IPS DF 6.9 (cell line): ENCODE measurements at regions not wholly inside any gene's neighbourhood (a gene's known extent, or its start where the extent isn't known, plus 50 kb on each side); places are given as distances from the start of the nearest gene placed in this dataset.
A peak's percentile ranks its signal among the peaks of the same experiment; 100 is the strongest.

Source experiments
- DNase-seq: peaks from one replicate; pipeline ENCODE4 v3.0.0-alpha.2; 2013; ENCODE audit warnings: low read depth, low spot score
- H3K27ac ChIP-seq: one replicate; pipeline ENCODE4 v1.5.1; 2013; ENCODE audit warnings: low read length, control low read depth
- H3K27me3 ChIP-seq: 2 replicates; pipeline ENCODE4 v1.6.1; 2013; ENCODE audit warnings: mild to moderate bottlenecking, low read length; ENCODE audit not compliant: control insufficient read depth, insufficient read depth
- H3K36me3 ChIP-seq: 2 replicates; pipeline ENCODE4 v1.6.1; 2013; ENCODE audit warnings: low read length; ENCODE audit not compliant: control insufficient read depth, insufficient read depth
- H3K4me1 ChIP-seq: 2 replicates; pipeline ENCODE4 v1.6.1; 2013; ENCODE audit warnings: low read length; ENCODE audit not compliant: control insufficient read depth, insufficient read depth
- H3K4me3 ChIP-seq: 2 replicates; pipeline ENCODE4 v1.5.1; 2013; ENCODE audit warnings: mild to moderate bottlenecking, low read length
- H3K9me3 ChIP-seq: 2 replicates; pipeline ENCODE4 v1.6.1; 2013; ENCODE audit warnings: low read length, inconsistent platforms; ENCODE audit not compliant: control insufficient read depth, insufficient read depth
- WGBS: extraction: QIAGEN DNeasy Blood & Tissue Kit; methylation state at CpG from one replicate; pipeline ENCODE4 v1.1.7; 2013; ENCODE audit warnings: mixed read lengths, missing lambda C conversion rate; ENCODE audit not compliant: insufficient read length, insufficient coverage; 5-methylcytosine and 5-hydroxymethylcytosine counted together

DNA sequence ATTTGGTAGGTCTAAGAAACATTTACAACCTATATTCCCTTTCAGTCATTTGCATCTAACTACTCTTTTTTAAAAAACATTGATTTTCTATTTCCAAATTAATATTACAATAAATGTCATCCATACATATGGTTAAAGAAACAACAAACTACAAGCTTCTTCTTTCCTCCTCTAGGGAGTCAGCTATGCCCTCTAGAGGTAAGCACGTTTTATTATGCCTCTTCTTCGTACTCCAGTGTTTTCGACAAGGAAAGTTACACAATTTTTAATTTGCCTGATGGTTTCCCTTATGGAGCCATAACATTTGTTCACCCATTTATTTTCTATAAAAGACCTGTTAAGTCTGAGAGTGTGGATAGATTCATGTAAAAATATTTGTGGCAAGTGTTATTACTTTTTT, 183.4 kb upstream of the CDH7 start:
- Histone ChIP-seq H3K4me3 (no peak overlapping the region), H3K36me3 (no peaks in the 10 kb centered on the region), H3K4me1 (no peaks in the 10 kb centered on the region), H3K27ac (no peak overlapping the region), H3K27me3 (no peaks in the 10 kb centered on the region), H3K9me3 (no peaks in the 10 kb centered on the region)
- WGBS, result no CpG with 5 or more reads among the region's 3 CpGs
- no peak for DNase-seq

DNA sequence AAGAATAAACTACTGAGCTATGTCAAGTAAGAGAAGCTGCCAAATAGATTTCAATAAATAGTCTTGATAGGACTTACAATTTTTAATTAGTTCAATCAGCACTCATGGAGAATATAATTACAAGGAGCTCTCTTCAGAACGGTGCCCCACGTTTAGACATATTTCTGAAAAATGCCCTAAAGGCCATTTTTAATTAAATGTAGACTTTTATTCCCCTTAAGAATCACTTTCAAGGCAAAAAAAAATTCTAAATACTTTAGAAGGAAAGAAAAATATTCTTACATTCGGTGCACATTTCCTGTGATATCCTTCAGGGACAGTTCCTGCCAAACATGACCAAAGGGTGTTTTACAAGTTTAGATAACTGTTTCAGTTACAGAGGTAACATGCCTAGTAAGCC, 202.5 kb upstream of the CDH7 start:
- Histone ChIP-seq H3K27me3 (no peaks in the 10 kb centered on the region), H3K9me3 (no peaks in the 10 kb centered on the region), H3K4me1 (no peaks in the 10 kb centered on the region), H3K36me3 (no peaks in the 10 kb centered on the region), H3K4me3 (no peak overlapping the region), H3K27ac (no peak overlapping the region)
- WGBS, result no CpG with 5 or more reads among the region's 3 CpGs
- DNase-seq, result no peak

DNA sequence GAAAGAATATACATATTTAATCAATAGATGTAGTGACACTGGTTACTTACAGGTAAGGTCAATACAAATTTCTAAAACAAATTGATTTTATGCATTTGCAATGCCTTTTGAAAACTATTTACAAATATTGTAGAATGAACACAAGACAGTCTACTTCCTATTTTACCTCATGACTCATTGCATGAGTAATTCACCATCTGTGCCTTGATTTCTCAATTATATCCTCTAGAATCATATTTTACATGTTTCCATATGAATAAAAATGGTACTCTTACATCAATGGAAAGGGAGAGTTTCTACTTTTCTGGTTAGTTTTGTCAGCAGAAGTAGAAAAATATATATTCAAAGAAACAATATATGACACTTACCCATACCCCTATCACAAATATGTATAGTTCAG, 203.8 kb upstream of the CDH7 start:
- H3K4me3 ChIP-seq, result no peak overlapping the region
- H3K27ac ChIP-seq, result no peak overlapping the region
- H3K27me3 ChIP-seq, result no peaks in the 10 kb centered on the region
- H3K36me3 ChIP-seq, result no peaks in the 10 kb centered on the region
- H3K4me1 ChIP-seq, result no peaks in the 10 kb centered on the region
- DNase-seq, result no peak
- H3K9me3 ChIP-seq, result no peaks in the 10 kb centered on the region

DNA sequence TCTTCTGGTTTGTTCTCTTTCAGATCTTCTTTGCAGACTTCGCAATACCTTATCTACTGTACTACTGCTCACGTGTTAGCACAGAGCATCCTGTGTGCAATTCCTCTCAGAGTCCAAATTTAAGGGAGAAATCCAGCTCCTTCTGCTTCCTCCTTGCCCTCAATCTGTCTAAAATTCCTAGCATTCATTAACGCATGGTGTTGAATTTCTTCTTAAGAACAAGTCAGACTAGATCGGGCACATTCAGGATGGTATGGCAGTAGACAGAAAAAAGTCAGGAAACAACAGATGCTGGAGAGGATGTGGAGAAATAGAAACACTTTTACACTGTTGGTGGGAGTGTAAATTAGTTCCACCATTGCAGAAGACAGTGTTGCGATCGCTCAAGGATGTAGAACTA, 206.1 kb upstream of the CDH7 start:
- no peaks in the 10 kb centered on the region for H3K27me3 ChIP-seq
- H3K4me1 ChIP-seq, result no peaks in the 10 kb centered on the region
- no peak overlapping the region for H3K4me3 ChIP-seq
- no peak overlapping the region for H3K27ac ChIP-seq
- no CpG with 5 or more reads among the region's 6 CpGs for WGBS
- H3K36me3 ChIP-seq, result no peaks in the 10 kb centered on the region
- DNase-seq, result no peak
- no peaks in the 10 kb centered on the region for H3K9me3 ChIP-seq

DNA sequence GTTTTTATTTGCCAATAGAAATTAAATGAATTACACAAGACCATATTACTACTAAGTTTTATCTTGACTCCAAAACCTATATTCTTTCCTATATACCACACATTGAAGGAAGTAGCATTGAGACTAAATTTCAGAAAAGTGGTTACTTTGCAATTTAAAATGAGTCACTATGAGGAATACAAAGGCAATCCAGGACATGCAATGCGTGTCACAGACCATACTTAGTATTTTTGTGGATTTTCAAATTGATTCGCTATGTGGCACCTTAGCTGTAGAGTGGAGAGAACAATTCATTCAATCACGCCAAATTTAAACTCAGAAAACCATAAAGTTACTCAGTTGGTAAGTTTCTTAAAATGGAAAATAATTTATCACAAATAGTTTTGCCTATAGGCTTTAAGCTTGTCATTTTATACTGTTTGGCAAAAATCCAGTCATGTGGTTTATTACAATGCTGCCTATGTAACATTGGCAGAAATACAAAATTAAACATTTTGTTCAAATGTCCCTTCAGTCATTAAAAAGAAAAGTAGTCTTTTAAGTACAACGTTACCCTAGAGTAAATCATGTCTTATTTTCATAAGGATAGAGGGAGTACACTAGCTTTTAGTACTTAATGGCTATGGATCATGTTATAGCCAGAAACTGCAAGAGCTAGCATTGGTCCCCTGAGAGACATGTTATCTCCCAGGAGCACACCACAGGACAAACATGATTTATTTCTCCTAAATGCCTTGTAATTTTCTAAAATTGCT, 222.8 kb upstream of the CDH7 start:
- H3K9me3 ChIP-seq, result no peaks in the 10 kb centered on the region
- no peaks in the 10 kb centered on the region for H3K4me1 ChIP-seq
- H3K36me3 ChIP-seq, result no peaks in the 10 kb centered on the region
- no CpG with 5 or more reads among the region's 4 CpGs for WGBS
- no peak overlapping the region for H3K27ac ChIP-seq
- H3K27me3 ChIP-seq, result no peaks in the 10 kb centered on the region
- H3K4me3 ChIP-seq, result no peak overlapping the region
- DNase-seq, result no peak

DNA sequence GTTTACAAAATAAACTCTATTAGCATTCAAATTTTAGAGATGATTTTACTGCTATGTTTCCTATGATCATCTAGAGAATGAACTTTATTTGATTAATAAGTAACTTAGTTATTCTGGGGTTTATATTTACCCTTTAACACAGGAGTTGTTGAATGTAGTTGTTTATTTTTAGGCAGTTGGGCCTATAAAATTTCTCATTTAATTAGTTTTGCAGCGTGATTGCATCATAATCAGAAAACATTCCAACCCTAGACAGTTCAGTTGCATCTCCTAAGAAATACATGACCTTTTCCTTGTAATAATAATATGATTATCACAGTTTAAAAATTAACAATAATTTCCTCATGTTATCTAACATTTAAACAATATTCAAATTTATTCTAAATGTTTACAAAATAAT, 224.7 kb upstream of the CDH7 start:
- Histone ChIP-seq H3K4me1 (no peaks in the 10 kb centered on the region), H3K27ac (no peak overlapping the region), H3K27me3 (no peaks in the 10 kb centered on the region), H3K36me3 (no peaks in the 10 kb centered on the region), H3K9me3 (no peaks in the 10 kb centered on the region), H3K4me3 (no peak overlapping the region)
- no CpG with 5 or more reads among the region's 1 CpG for WGBS
- DNase-seq, result no peak

DNA sequence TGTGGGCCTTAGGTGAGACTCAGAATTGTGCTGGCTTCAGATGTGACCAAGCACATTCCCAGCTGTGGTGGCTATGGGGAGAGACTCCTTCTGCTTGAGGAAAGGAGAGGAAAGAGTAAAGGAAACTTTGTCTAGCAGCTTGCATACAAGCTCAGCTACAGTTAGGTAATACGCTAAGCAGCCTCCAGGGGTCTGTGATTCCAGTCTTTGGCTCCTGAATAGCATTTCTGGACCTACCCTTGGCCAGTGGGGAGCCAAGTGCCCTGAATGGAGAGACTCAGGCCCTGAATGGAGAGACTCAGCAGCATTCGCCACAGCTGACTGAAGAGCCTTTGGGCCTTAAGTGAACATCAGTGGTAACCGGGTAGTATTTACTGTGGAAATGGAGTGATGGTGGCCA, 227.4 kb upstream of the CDH7 start:
- Histone ChIP-seq H3K36me3 (no peaks in the 10 kb centered on the region), H3K27ac (no peak overlapping the region)

DNA sequence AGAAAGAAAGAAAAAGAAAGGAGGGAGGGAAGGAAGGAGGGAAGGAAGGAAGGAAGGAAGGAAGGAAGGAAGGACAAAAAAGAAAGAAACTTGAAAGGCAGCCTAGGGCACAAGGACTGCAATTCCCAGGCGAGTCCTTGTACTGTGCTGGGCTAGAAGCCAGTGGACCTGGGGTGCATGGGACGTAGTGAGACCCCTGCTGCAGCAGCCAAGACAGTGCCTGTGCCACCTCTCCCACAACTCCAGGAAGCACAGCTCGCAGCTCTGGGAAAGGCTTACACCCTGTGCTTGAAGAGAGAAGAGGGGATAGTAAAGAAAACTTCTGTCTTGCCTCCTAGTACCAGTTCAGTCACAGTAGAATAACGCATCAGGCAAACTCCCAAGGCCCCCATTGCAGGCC, 227.9 kb upstream of the CDH7 start:
- H3K4me3 ChIP-seq, result no peak overlapping the region
- no CpG with 5 or more reads among the region's 4 CpGs for WGBS

More for the DNA sequence above, 227.4 kb upstream of the CDH7 start:
- Histone ChIP-seq H3K4me3 (no peak overlapping the region), H3K27me3 (no peaks in the 10 kb centered on the region), H3K4me1 (no peaks in the 10 kb centered on the region), H3K9me3 (no peaks in the 10 kb centered on the region)
- DNase-seq, result peak; percentile 16
- no CpG with 5 or more reads among the region's 3 CpGs for whole genome bisulfite sequencing

DNA sequence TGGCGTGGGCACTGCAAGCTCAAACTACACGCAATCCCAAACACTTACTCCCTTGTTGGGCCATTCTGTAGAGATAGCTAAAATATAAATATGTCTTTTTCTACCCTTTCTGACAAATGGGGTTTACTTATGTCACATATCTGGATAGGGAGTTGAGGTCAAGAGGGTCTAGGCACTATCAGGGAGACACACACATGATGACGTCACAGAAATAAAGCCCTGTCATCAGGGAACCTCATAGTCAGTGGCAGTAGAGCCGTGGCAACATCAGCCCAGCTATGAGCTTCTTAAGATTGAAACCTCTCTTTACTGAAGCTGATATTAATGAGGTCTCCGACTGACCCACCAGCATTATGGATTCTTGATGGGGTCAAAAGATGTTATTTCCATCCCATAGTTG, 234.6 kb upstream of the CDH7 start:
- Histone ChIP-seq H3K27ac (no peak overlapping the region), H3K36me3 (no peaks in the 10 kb centered on the region), H3K4me1 (no peaks in the 10 kb centered on the region), H3K27me3 (no peaks in the 10 kb centered on the region), H3K9me3 (no peaks in the 10 kb centered on the region), H3K4me3 (no peak overlapping the region)
- WGBS, result no CpG with 5 or more reads among the region's 5 CpGs
- no peak for DNase-seq

More for the DNA sequence above, 227.9 kb upstream of the CDH7 start:
- Histone ChIP-seq H3K36me3 (no peaks in the 10 kb centered on the region), H3K9me3 (no peaks in the 10 kb centered on the region), H3K4me1 (no peaks in the 10 kb centered on the region), H3K27me3 (no peaks in the 10 kb centered on the region), H3K27ac (no peak overlapping the region)
- no peak for DNase-seq

DNA sequence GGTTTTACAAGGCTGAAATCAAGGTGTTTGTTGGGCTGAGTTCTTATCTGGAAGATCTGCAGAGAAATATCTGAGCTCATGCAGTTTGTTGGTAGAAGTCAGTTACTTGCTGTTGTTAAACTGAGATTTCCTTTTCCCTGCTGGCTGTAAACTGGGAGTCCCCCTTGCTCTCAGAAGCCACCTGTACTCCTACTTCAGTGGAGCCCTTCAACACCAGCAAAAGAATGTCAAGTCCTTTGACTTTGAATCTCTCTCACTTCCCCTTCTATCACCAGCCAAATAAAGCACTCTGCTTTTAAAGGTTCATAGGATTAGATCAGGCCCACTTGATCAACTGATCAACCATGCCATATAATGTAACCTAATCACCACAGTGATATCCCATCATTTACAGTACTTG, 252.2 kb upstream of the CDH7 start:
- Histone ChIP-seq H3K27ac (no peak overlapping the region), H3K36me3 (no peaks in the 10 kb centered on the region), H3K27me3 (no peaks in the 10 kb centered on the region), H3K4me3 (no peak overlapping the region), H3K4me1 (no peaks in the 10 kb centered on the region), H3K9me3 (no peaks in the 10 kb centered on the region)
- no peak for DNase-seq

DNA sequence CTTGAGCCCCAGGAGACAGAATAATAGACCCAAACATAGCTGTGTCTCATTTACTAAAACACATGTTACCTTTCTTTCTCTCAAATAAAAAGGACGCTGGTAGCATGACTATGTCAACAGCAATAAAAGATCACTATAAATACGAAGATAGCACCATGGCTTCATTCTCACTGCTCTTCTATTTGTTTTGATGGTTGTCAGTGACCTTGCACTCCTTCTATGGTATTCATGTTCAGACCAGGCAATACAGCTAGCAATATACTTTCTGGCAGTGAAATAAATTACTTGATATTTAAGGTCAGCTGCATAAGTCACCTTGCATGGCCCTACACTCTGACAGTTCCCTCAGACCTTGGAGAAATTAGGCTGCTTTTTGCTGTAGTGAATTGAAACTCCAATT, 263.2 kb upstream of the CDH7 start:
- WGBS, result no CpG with 5 or more reads among the region's 2 CpGs
- no peak for DNase-seq
- no peak overlapping the region for H3K27ac ChIP-seq
- H3K4me3 ChIP-seq, result no peak overlapping the region
- H3K27me3 ChIP-seq, result no peaks in the 10 kb centered on the region
- no peaks in the 10 kb centered on the region for H3K36me3 ChIP-seq
- H3K4me1 ChIP-seq, result no peaks in the 10 kb centered on the region
- H3K9me3 ChIP-seq, result no peaks in the 10 kb centered on the region
